ENCODE measurements at regions not wholly inside any gene's neighbourhood (a gene's known extent, or its start where the extent isn't known, plus 50 kb on each side); places are given as distances from the start of the nearest gene placed in this dataset.
A peak's percentile ranks its signal among the peaks of the same experiment; 100 is the strongest.

GRCh38 chr10:4654496-4654895 is 171.5 kb upstream of the AKR1E2 start:
- Mint-ChIP-seq H3K27ac (no peak overlapping the region), H3K27me3 (ENCODE audit: low read depth) (peaks cover 6% of the 10 kb centered on the region), H3K4me1 (ENCODE audit: low read depth) (peaks cover 35% of the 10 kb centered on the region), H3K4me3 (no peak overlapping the region), H3K9me3 (no peaks in the 10 kb centered on the region), H3K36me3 (ENCODE audit: low read depth) (no peaks in the 10 kb centered on the region)
- intact Hi-C loops (cut with micrococcal nuclease): loop anchor here (5.0 to 10.0 kb wide), 7 partner anchors 410 to 1557 kb away; no protein-coding TSS in a partner anchor
- CTCF ChIA-PET: no interaction called here
- DNase-seq: no peak

- peaks cover 35% of the 10 kb centered on the region for H3K4me1 Mint-ChIP-seq (ENCODE audit: low read depth)
- H3K27me3 Mint-ChIP-seq (ENCODE audit: low read depth): no peaks in the 10 kb centered on the region
- H3K4me3 Mint-ChIP-seq: no peak overlapping the region
- DNase-seq: no peak
- intact Hi-C loops (cut with micrococcal nuclease): loop anchor here (2.0 to 10.0 kb wide), 8 partner anchors 246 to 1556 kb away; no protein-coding TSS in a partner anchor
- no peaks in the 10 kb centered on the region for H3K9me3 Mint-ChIP-seq
- CTCF ChIA-PET: no interaction called here
- H3K27ac Mint-ChIP-seq: no peak overlapping the region
- no peaks in the 10 kb centered on the region for H3K36me3 Mint-ChIP-seq (ENCODE audit: low read depth)
Observed at GRCh38 chr10:4653160-4653559, 172.8 kb upstream of the AKR1E2 start.

- peak; percentile 55 for DNase-seq
- H3K36me3 Mint-ChIP-seq (ENCODE audit: low read depth): no peaks in the 10 kb centered on the region
- H3K27me3 Mint-ChIP-seq (ENCODE audit: low read depth): no peaks in the 10 kb centered on the region
- peaks cover 39% of the 10 kb centered on the region for H3K4me1 Mint-ChIP-seq (ENCODE audit: low read depth)
- CTCF ChIA-PET: no interaction called here
- H3K4me3 Mint-ChIP-seq: peak overlapping the region; percentile 10
- peak overlapping the region; percentile 84 for H3K27ac Mint-ChIP-seq
- intact Hi-C loops (cut with micrococcal nuclease): loop anchor here (1.0 to 10.0 kb wide), 10 partner anchors 246 to 1555 kb away; no protein-coding TSS in a partner anchor
- H3K9me3 Mint-ChIP-seq: no peaks in the 10 kb centered on the region
Observed at GRCh38 chr10:4652111-4653010, 173.6 kb upstream of the AKR1E2 start.

GRCh38 chr10:4651404-4652037 is 174.5 kb upstream of the AKR1E2 start:
- peak overlapping the region; percentile 84 for H3K27ac Mint-ChIP-seq

GRCh38 chr10:4650582-4650981 is 175.4 kb upstream of the AKR1E2 start:
- Mint-ChIP-seq H3K4me1 (ENCODE audit: low read depth) (peaks cover 43% of the 10 kb centered on the region), H3K9me3 (no peaks in the 10 kb centered on the region), H3K27me3 (ENCODE audit: low read depth) (no peaks in the 10 kb centered on the region), H3K4me3 (no peak overlapping the region), H3K36me3 (ENCODE audit: low read depth) (no peaks in the 10 kb centered on the region), H3K27ac (no peak overlapping the region)
- intact Hi-C loops (cut with micrococcal nuclease): loop anchor here (2.0 to 10.0 kb wide), 12 partner anchors 36 to 1553 kb away; no protein-coding TSS in a partner anchor
- DNase-seq: no peak
- CTCF ChIA-PET: no interaction called here

More at GRCh38 chr10:4651404-4652037, 174.5 kb upstream of the AKR1E2 start:
- Mint-ChIP-seq H3K27me3 (ENCODE audit: low read depth) (no peaks in the 10 kb centered on the region), H3K36me3 (ENCODE audit: low read depth) (no peaks in the 10 kb centered on the region), H3K9me3 (no peaks in the 10 kb centered on the region), H3K4me3 (peak overlapping the region; percentile 10), H3K4me1 (ENCODE audit: low read depth) (peaks cover 43% of the 10 kb centered on the region)
- peak; percentile 41 for DNase-seq
- CTCF ChIA-PET: no interaction called here
- intact Hi-C loops (cut with micrococcal nuclease): loop anchor here (1.0 to 10.0 kb wide), 17 partner anchors 35 to 1554 kb away; no protein-coding TSS in a partner anchor

- H3K36me3 Mint-ChIP-seq (ENCODE audit: low read depth): no peaks in the 10 kb centered on the region
- peaks cover 43% of the 10 kb centered on the region for H3K4me1 Mint-ChIP-seq (ENCODE audit: low read depth)
- no peaks in the 10 kb centered on the region for H3K9me3 Mint-ChIP-seq
- no peak overlapping the region for H3K4me3 Mint-ChIP-seq
- no peak for DNase-seq
- intact Hi-C loops (cut with micrococcal nuclease): loop anchor here (2.0 to 10.0 kb wide), 12 partner anchors 37 to 1553 kb away; no protein-coding TSS in a partner anchor
- no peaks in the 10 kb centered on the region for H3K27me3 Mint-ChIP-seq (ENCODE audit: low read depth)
- CTCF ChIA-PET: no interaction called here
- H3K27ac Mint-ChIP-seq: no peak overlapping the region
Observed at GRCh38 chr10:4649886-4650508, 176.0 kb upstream of the AKR1E2 start.

- intact Hi-C loops (cut with micrococcal nuclease): no loop called here
- DNase-seq: no peak
- Mint-ChIP-seq H3K27ac (no peak overlapping the region), H3K9me3 (no peaks in the 10 kb centered on the region), H3K36me3 (ENCODE audit: low read depth) (no peaks in the 10 kb centered on the region), H3K4me3 (no peak overlapping the region), H3K4me1 (ENCODE audit: low read depth) (peaks cover 43% of the 10 kb centered on the region), H3K27me3 (ENCODE audit: low read depth) (no peaks in the 10 kb centered on the region)
- CTCF ChIA-PET: no interaction called here
Observed at GRCh38 chr10:4649471-4649870, 176.5 kb upstream of the AKR1E2 start.

GRCh38 chr10:4648999-4649398 is 177.0 kb upstream of the AKR1E2 start:
- H3K36me3 Mint-ChIP-seq (ENCODE audit: low read depth): no peaks in the 10 kb centered on the region
- no peak overlapping the region for H3K4me3 Mint-ChIP-seq
- H3K4me1 Mint-ChIP-seq (ENCODE audit: low read depth): peaks cover 43% of the 10 kb centered on the region
- no peaks in the 10 kb centered on the region for H3K9me3 Mint-ChIP-seq
- H3K27ac Mint-ChIP-seq: no peak overlapping the region
- CTCF ChIA-PET: no interaction called here
- no peak for DNase-seq
- no peaks in the 10 kb centered on the region for H3K27me3 Mint-ChIP-seq (ENCODE audit: low read depth)
- intact Hi-C loops (cut with micrococcal nuclease): no loop called here

GRCh38 chr10:4647109-4647785 is 178.8 kb upstream of the AKR1E2 start:
- no peak overlapping the region for H3K4me3 Mint-ChIP-seq
- DNase-seq: no peak
- CTCF ChIA-PET: interaction anchor here (0.6 to 1.1 kb wide), 3 partner anchors 9 to 856 kb away, joined by 4 to 7 read pairs (median 4); no protein-coding TSS in a partner anchor
- peaks cover 30% of the 10 kb centered on the region for H3K4me1 Mint-ChIP-seq (ENCODE audit: low read depth)
- H3K9me3 Mint-ChIP-seq: no peaks in the 10 kb centered on the region
- no peaks in the 10 kb centered on the region for H3K36me3 Mint-ChIP-seq (ENCODE audit: low read depth)
- no peaks in the 10 kb centered on the region for H3K27me3 Mint-ChIP-seq (ENCODE audit: low read depth)
- no peak overlapping the region for H3K27ac Mint-ChIP-seq
- intact Hi-C loops (cut with micrococcal nuclease): no loop called here

GRCh38 chr10:4646547-4646946 is 179.5 kb upstream of the AKR1E2 start:
- H3K4me3 Mint-ChIP-seq: no peak overlapping the region
- CTCF ChIA-PET: interaction anchor here (1.1 kb wide), 1 partner anchor 10 kb away, joined by 7 read pairs; no protein-coding TSS in a partner anchor
- H3K9me3 Mint-ChIP-seq: no peaks in the 10 kb centered on the region
- intact Hi-C loops (cut with micrococcal nuclease): no loop called here
- no peak for DNase-seq
- peaks cover 23% of the 10 kb centered on the region for H3K4me1 Mint-ChIP-seq (ENCODE audit: low read depth)
- no peak overlapping the region for H3K27ac Mint-ChIP-seq
- H3K36me3 Mint-ChIP-seq (ENCODE audit: low read depth): no peaks in the 10 kb centered on the region
- H3K27me3 Mint-ChIP-seq (ENCODE audit: low read depth): no peaks in the 10 kb centered on the region

GRCh38 chr10:4645836-4646235 is 180.2 kb upstream of the AKR1E2 start:
- Mint-ChIP-seq H3K27ac (no peak overlapping the region), H3K4me3 (no peak overlapping the region), H3K27me3 (ENCODE audit: low read depth) (no peaks in the 10 kb centered on the region), H3K36me3 (ENCODE audit: low read depth) (no peaks in the 10 kb centered on the region), H3K9me3 (no peaks in the 10 kb centered on the region), H3K4me1 (ENCODE audit: low read depth) (peaks cover 16% of the 10 kb centered on the region)
- intact Hi-C loops (cut with micrococcal nuclease): no loop called here
- no peak for DNase-seq
- CTCF ChIA-PET: interaction anchor here (1.1 kb wide), 1 partner anchor 10 kb away, joined by 7 read pairs; no protein-coding TSS in a partner anchor

GRCh38 chr10:4643471-4643870 is 182.5 kb upstream of the AKR1E2 start:
- DNase-seq: no peak
- peaks cover 7% of the 10 kb centered on the region for H3K4me1 Mint-ChIP-seq (ENCODE audit: low read depth)
- no peak overlapping the region for H3K4me3 Mint-ChIP-seq
- intact Hi-C loops (cut with micrococcal nuclease): no loop called here
- no peaks in the 10 kb centered on the region for H3K36me3 Mint-ChIP-seq (ENCODE audit: low read depth)
- H3K27me3 Mint-ChIP-seq (ENCODE audit: low read depth): no peaks in the 10 kb centered on the region
- CTCF ChIA-PET: no interaction called here
- H3K27ac Mint-ChIP-seq: no peak overlapping the region
- H3K9me3 Mint-ChIP-seq: no peaks in the 10 kb centered on the region

Data from activated naive CD4-positive, alpha-beta T cell treated with anti-CD3 and anti-CD28 coated beads for 36 hours (primary cell).